ENCODE measurements at regions not wholly inside any gene's neighbourhood (a gene's known extent, or its start where the extent isn't known, plus 50 kb on each side); places are given as distances from the start of the nearest gene placed in this dataset.

DNA sequence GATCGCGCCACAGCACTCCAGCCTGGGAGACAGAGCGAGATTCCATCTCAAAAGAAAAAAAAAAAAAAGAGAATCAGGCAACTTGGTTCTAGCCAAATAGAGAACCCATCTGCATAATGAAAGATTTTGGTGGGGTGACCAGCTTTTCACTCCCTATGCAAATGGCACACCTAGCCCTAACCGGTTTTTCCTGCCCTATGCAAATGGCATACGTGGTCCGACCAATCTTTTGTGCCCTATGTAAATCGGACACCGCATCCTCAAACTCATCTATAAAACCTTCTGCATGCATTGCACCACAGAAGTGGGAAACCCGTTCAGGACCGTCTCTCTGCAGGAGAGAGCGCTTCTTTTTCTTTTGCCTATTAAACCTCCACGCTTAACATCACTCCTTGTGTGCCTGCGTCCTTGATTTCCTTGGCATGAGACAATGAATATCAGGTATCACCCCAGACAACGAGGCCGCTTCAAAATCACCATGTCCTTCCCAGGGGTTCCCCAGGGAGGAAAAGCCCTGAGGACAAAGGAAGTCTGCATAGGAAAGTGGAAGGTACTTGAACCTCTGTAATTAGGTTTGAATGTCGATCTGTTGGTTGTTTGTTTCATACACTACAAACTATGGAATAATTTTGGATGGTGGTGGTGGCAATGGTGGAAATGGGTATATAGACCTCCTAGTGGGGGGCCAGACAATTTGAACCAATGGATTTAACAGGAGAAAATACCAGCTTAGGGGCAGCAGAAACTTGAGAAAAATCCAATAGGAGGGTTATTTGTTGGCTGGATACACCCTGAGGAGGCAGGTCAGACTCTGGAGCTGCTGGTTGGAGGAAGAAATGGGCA is 396.2 kb downstream of the TYW1 start:
- intact Hi-C loops (cut with micrococcal nuclease) = no loop called here
- H3K79me2 ChIP-seq (ENCODE audit: low read length) = no peaks in the 10 kb centered on the region
- H2AFZ ChIP-seq (ENCODE audit: low read length) = no peak overlapping the region
- no TSS peak for BruUV-seq (replicated peaks)
- ATAC-seq = no peak
- H3K27me3 ChIP-seq (ENCODE audit: low read length) = no peaks in the 10 kb centered on the region
- H3F3A ChIP-seq (ENCODE audit: low read length, unreplicated experiment) = no peaks in the 10 kb centered on the region
- TF ChIP-seq EZH2 (IDR thresholded peaks at IDR 0.05; ENCODE audit: low read length, unreplicated experiment) (no peak), EZH2phosphoT487 (IDR thresholded peaks at IDR 0.05; ENCODE audit: borderline replicate concordance, low read length) (no peak)
- TF ChIP-seq, protein P1, sequence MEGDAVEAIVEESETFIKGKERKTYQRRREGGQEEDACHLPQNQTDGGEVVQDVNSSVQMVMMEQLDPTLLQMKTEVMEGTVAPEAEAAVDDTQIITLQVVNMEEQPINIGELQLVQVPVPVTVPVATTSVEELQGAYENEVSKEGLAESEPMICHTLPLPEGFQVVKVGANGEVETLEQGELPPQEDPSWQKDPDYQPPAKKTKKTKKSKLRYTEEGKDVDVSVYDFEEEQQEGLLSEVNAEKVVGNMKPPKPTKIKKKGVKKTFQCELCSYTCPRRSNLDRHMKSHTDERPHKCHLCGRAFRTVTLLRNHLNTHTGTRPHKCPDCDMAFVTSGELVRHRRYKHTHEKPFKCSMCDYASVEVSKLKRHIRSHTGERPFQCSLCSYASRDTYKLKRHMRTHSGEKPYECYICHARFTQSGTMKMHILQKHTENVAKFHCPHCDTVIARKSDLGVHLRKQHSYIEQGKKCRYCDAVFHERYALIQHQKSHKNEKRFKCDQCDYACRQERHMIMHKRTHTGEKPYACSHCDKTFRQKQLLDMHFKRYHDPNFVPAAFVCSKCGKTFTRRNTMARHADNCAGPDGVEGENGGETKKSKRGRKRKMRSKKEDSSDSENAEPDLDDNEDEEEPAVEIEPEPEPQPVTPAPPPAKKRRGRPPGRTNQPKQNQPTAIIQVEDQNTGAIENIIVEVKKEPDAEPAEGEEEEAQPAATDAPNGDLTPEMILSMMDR (conservative IDR thresholded peaks at IDR 0.05; ENCODE audit: low read depth, low read length) = no peak
- POLR2A ChIA-PET (ENCODE audit: unreplicated experiment) = no interaction called here
- H3K9ac ChIP-seq (ENCODE audit: low read length) = no peak overlapping the region
- no peaks in the 10 kb centered on the region for H4K20me1 ChIP-seq (ENCODE audit: low read length)
- no peaks in the 10 kb centered on the region for H3K9me3 ChIP-seq (ENCODE audit: low read length)
- DNase-seq = peak; percentile 7
- no peak overlapping the region for H3K4me3 ChIP-seq (ENCODE audit: low read length)
- H3K9me2 ChIP-seq (replicated peaks; ENCODE audit: low read length) = no peaks in the 10 kb centered on the region
- no peaks in the 10 kb centered on the region for H3K4me1 ChIP-seq (ENCODE audit: insufficient read depth, low read length)
- CTCF ChIA-PET = no interaction called here
- H3K36me3 ChIP-seq (ENCODE audit: low read depth, low read length) = no peaks in the 10 kb centered on the region
- no peak overlapping the region for H3K27ac ChIP-seq (ENCODE audit: low read length)
- no peak overlapping the region for H3K4me2 ChIP-seq (ENCODE audit: low read length)

DNA sequence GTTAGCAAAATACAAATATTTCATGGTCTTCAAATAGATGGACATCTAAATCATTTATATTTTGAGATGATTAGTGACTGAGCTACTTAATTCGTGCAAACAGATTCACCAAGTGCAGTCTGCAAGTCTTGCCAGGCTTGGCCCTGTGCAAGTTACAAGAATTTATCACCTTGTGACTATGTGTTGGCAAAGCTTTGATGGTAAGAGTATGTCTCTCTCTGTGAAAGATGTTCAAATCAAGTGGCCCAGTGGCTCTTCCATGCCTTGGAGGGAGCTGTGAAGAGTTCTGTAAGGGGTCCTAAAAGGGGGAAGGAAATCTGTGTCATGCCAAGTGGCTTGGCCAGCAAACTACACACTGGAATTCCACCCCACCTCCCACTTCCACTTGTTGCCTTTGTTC is 397.3 kb downstream of the TYW1 start:
- Histone ChIP-seq H3K27me3 (ENCODE audit: low read length) (no peaks in the 10 kb centered on the region), H3K36me3 (ENCODE audit: low read depth, low read length) (no peaks in the 10 kb centered on the region), H3K4me3 (ENCODE audit: low read length) (no peak overlapping the region), H4K20me1 (ENCODE audit: low read length) (no peaks in the 10 kb centered on the region), H3K27ac (ENCODE audit: low read length) (no peak overlapping the region), H3K9me2 (replicated peaks; ENCODE audit: low read length) (no peaks in the 10 kb centered on the region), H3K4me1 (ENCODE audit: insufficient read depth, low read length) (no peaks in the 10 kb centered on the region), H3K9me3 (ENCODE audit: low read length) (no peaks in the 10 kb centered on the region), H2AFZ (ENCODE audit: low read length) (no peak overlapping the region), H3K4me2 (ENCODE audit: low read length) (no peak overlapping the region), H3K79me2 (ENCODE audit: low read length) (no peaks in the 10 kb centered on the region), H3F3A (ENCODE audit: low read length, unreplicated experiment) (no peaks in the 10 kb centered on the region), H3K9ac (ENCODE audit: low read length) (no peak overlapping the region)
- POLR2A ChIA-PET (ENCODE audit: unreplicated experiment) = no interaction called here
- TF ChIP-seq EZH2 (IDR thresholded peaks at IDR 0.05; ENCODE audit: low read length, unreplicated experiment) (no peak), EZH2phosphoT487 (IDR thresholded peaks at IDR 0.05; ENCODE audit: borderline replicate concordance, low read length) (no peak)
- TF ChIP-seq, protein P1 (conservative IDR thresholded peaks at IDR 0.05; ENCODE audit: low read depth, low read length) = no peak
- intact Hi-C loops (cut with micrococcal nuclease) = no loop called here
- CTCF ChIA-PET = no interaction called here
- no TSS peak for BruUV-seq (replicated peaks)
- DNase-seq (no peak), ATAC-seq (no peak)

DNA sequence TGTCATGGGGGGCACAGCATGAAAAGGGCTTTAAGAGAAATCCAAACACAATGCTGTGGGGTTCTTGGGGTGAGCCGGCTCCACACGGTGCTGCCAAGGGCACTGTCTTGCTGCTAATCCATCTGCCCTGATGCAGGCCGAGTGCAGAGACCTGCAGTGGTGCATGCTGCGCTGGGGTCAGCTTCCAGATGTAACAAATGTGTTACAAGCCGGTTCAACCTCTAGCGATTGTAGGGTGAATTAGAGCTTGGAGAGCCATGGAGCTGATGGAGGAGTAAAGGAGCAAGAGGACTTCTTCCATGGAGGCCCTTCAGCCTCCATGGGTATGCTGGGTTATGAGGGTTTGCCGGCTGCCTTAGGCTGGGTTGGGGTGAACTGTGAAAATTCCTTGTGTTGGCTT is 402.3 kb downstream of the TYW1 start:
- H3K4me2 ChIP-seq (ENCODE audit: low read length) = no peak overlapping the region

More for the DNA sequence above, 402.3 kb downstream of the TYW1 start:
- POLR2A ChIA-PET (ENCODE audit: unreplicated experiment) = no interaction called here
- Histone ChIP-seq H3K79me2 (ENCODE audit: low read length) (no peaks in the 10 kb centered on the region), H3F3A (ENCODE audit: low read length, unreplicated experiment) (no peaks in the 10 kb centered on the region), H3K36me3 (ENCODE audit: low read depth, low read length) (no peaks in the 10 kb centered on the region), H3K4me1 (ENCODE audit: insufficient read depth, low read length) (no peaks in the 10 kb centered on the region), H3K9ac (ENCODE audit: low read length) (no peak overlapping the region), H4K20me1 (ENCODE audit: low read length) (no peaks in the 10 kb centered on the region), H3K27me3 (ENCODE audit: low read length) (no peaks in the 10 kb centered on the region), H3K27ac (ENCODE audit: low read length) (no peak overlapping the region), H2AFZ (ENCODE audit: low read length) (no peak overlapping the region), H3K9me3 (ENCODE audit: low read length) (no peaks in the 10 kb centered on the region), H3K4me3 (ENCODE audit: low read length) (no peak overlapping the region), H3K9me2 (replicated peaks; ENCODE audit: low read length) (no peaks in the 10 kb centered on the region)
- CTCF ChIA-PET = no interaction called here
- BruUV-seq (replicated peaks) = no TSS peak
- intact Hi-C loops (cut with micrococcal nuclease) = no loop called here
- no peak for TF ChIP-seq EZH2phosphoT487 (IDR thresholded peaks at IDR 0.05; ENCODE audit: borderline replicate concordance, low read length)
- TF ChIP-seq EZH2 (IDR thresholded peaks at IDR 0.05; ENCODE audit: low read length, unreplicated experiment) = no peak
- TF ChIP-seq, protein P1 (conservative IDR thresholded peaks at IDR 0.05; ENCODE audit: low read depth, low read length) = no peak
- ATAC-seq (no peak), DNase-seq (no peak)
